Smooth muscle cell (in vitro differentiated cells): ENCODE measurements at regions not wholly inside any gene's neighbourhood (a gene's known extent, or its start where the extent isn't known, plus 50 kb on each side); places are given as distances from the start of the nearest gene placed in this dataset.

Experiments used
- DNase-seq: peaks from one replicate; lab custom pipeline; 2025; ENCODE audit not compliant: unreplicated experiment; lab: John Stamatoyannopoulos, UW
- H2AFZ ChIP-seq: fragments of 200-600 bp; sonication (generic); 2 replicates; pipeline ENCODE4 v1.6.0; 2016; ENCODE audit warnings: antibody characterized with exemption, low read depth, mild to moderate bottlenecking
- H3F3A ChIP-seq: fragments of 200-600 bp; sonication (generic); 2 replicates; pipeline ENCODE4 v1.6.0; 2017; ENCODE audit warnings: antibody characterized with exemption, low read depth
- H3K27ac ChIP-seq: fragments of 200-600 bp; sonication (generic); 2 replicates; pipeline ENCODE4 v1.5.1; 2016; ENCODE audit warnings: low read depth, mild to moderate bottlenecking
- H3K27me3 ChIP-seq: fragments of 200-600 bp; sonication (generic); 2 replicates; pipeline ENCODE4 v1.6.1; 2016; ENCODE audit warnings: low read depth, mild to moderate bottlenecking
- H3K36me3 ChIP-seq: fragments of 200-600 bp; sonication (generic); 2 replicates; pipeline ENCODE4 v1.5.1; 2016; ENCODE audit warnings: low read depth
- H3K4me1 ChIP-seq: fragments of 200-600 bp; sonication (generic); 2 replicates; pipeline ENCODE4 v1.5.1; 2016; ENCODE audit warnings: low read depth
- H3K4me2 ChIP-seq: fragments of 200-600 bp; sonication (generic); 2 replicates; pipeline ENCODE4 v1.6.0; 2016; ENCODE audit warnings: mild to moderate bottlenecking
- H3K4me3 ChIP-seq: fragments of 200-600 bp; sonication (generic); 2 replicates; pipeline ENCODE4 v1.5.1; 2016; ENCODE audit warnings: mild to moderate bottlenecking
- H3K79me2 ChIP-seq: fragments of 200-600 bp; sonication (generic); 2 replicates; pipeline ENCODE4 v1.6.0; 2016; ENCODE audit warnings: low read depth, mild to moderate bottlenecking
- H3K9ac ChIP-seq: fragments of 200-600 bp; sonication (generic); 2 replicates; pipeline ENCODE4 v1.6.0; 2016; ENCODE audit warnings: low read depth
- H3K9me3 ChIP-seq: fragments of 200-600 bp; sonication (generic); replicated peaks from 2 replicates; pipeline ENCODE4 v1.5.1; 2016; ENCODE audit warnings: low read depth
- H4K20me1 ChIP-seq: fragments of 200-600 bp; sonication (generic); 2 replicates; pipeline ENCODE4 v1.6.0; 2016; ENCODE audit warnings: low read depth
- CTCF ChIP-seq: fragments of 200-600 bp; sonication (generic); IDR thresholded peaks from 2 replicates; pipeline ENCODE4 v1.5.1; 2017; ENCODE audit warnings: borderline replicate concordance, mild to moderate bottlenecking, antibody characterized with exemption; ENCODE audit not compliant: insufficient read depth, poor library complexity, severe bottlenecking
- WGBS: methylation state at CpG from one replicate; pipeline ENCODE4 v1.1.7; 2016; ENCODE audit warnings: low lambda C conversion rate; 5-methylcytosine and 5-hydroxymethylcytosine counted together

- WGBS: 65% methylated on average over 9 of the region's 9 CpGs
Observed at GRCh38 chr20:40241596-40242343, 447.3 kb downstream of the MAFB start.

GRCh38 chr20:40238511-40238910 lies 450.5 kb downstream of the MAFB start:
- Histone ChIP-seq H3K36me3 (no peaks in the 10 kb centered on the region), H3K79me2 (no peaks in the 10 kb centered on the region), H3K4me2 (no peak overlapping the region), H3K27me3 (peaks cover 5% of the 10 kb centered on the region), H3K4me1 (no peaks in the 10 kb centered on the region), H3F3A (no peaks in the 10 kb centered on the region), H3K27ac (no peak overlapping the region), H3K4me3 (no peak overlapping the region), H2AFZ (no peak overlapping the region), H3K9me3 (no peaks in the 10 kb centered on the region), H4K20me1 (no peaks in the 10 kb centered on the region), H3K9ac (no peak overlapping the region)
- WGBS: 91% methylated on average over 3 of the region's 3 CpGs
- no peak for TF ChIP-seq CTCF
- DNase-seq: no peak

More at GRCh38 chr20:40241596-40242343, 447.3 kb downstream of the MAFB start:
- H3K4me1 ChIP-seq: no peaks in the 10 kb centered on the region
- H3K27me3 ChIP-seq: no peaks in the 10 kb centered on the region
- no peaks in the 10 kb centered on the region for H3F3A ChIP-seq
- no peak overlapping the region for H3K27ac ChIP-seq
- DNase-seq: no peak
- TF ChIP-seq CTCF: no peak
- H4K20me1 ChIP-seq: no peaks in the 10 kb centered on the region
- no peak overlapping the region for H3K4me3 ChIP-seq
- no peak overlapping the region for H3K4me2 ChIP-seq
- H3K79me2 ChIP-seq: no peaks in the 10 kb centered on the region
- H3K9ac ChIP-seq: no peak overlapping the region
- H3K36me3 ChIP-seq: no peaks in the 10 kb centered on the region
- no peaks in the 10 kb centered on the region for H3K9me3 ChIP-seq
- H2AFZ ChIP-seq: no peak overlapping the region

GRCh38 chr20:40234593-40234992 lies 454.4 kb downstream of the MAFB start:
- H3K36me3 ChIP-seq: no peaks in the 10 kb centered on the region
- H3K27me3 ChIP-seq: peaks cover 5% of the 10 kb centered on the region
- H3K4me3 ChIP-seq: no peak overlapping the region
- H3K27ac ChIP-seq: no peak overlapping the region
- no peak overlapping the region for H3K4me2 ChIP-seq
- H3F3A ChIP-seq: no peaks in the 10 kb centered on the region
- no peaks in the 10 kb centered on the region for H3K4me1 ChIP-seq
- H4K20me1 ChIP-seq: no peaks in the 10 kb centered on the region
- no peak overlapping the region for H3K9ac ChIP-seq
- TF ChIP-seq CTCF: no peak
- DNase-seq: no peak
- H3K79me2 ChIP-seq: no peaks in the 10 kb centered on the region
- H3K9me3 ChIP-seq: no peaks in the 10 kb centered on the region
- no peak overlapping the region for H2AFZ ChIP-seq
- 99% methylated on average over 3 of the region's 3 CpGs for WGBS

- Histone ChIP-seq H4K20me1 (no peaks in the 10 kb centered on the region), H3K9me3 (no peaks in the 10 kb centered on the region), H3K4me2 (no peak overlapping the region), H3K4me3 (no peak overlapping the region), H3K79me2 (no peaks in the 10 kb centered on the region), H3K4me1 (no peaks in the 10 kb centered on the region), H3K9ac (no peak overlapping the region), H3F3A (no peaks in the 10 kb centered on the region), H3K27ac (no peak overlapping the region), H3K36me3 (no peaks in the 10 kb centered on the region), H3K27me3 (peaks cover 5% of the 10 kb centered on the region), H2AFZ (peak overlapping the region; percentile 15)
- DNase-seq: no peak
- WGBS: 67% methylated on average over 3 of the region's 3 CpGs
- no peak for TF ChIP-seq CTCF
Observed at GRCh38 chr20:40233406-40233805, 455.6 kb downstream of the MAFB start.
